HG02870 (cell line): ENCODE measurements at regions not wholly inside any gene's neighbourhood (a gene's known extent, or its start where the extent isn't known, plus 50 kb on each side); places are given as distances from the start of the nearest gene placed in this dataset.

ENCODE experiments used
- ATAC-seq: cut with Tn5 transposase; IDR thresholded peaks from one replicate; pipeline ENCODE4 v1.9.1; 2021; ENCODE audit warnings: mild to moderate bottlenecking, moderate library complexity; ENCODE audit not compliant: unreplicated experiment

DNA sequence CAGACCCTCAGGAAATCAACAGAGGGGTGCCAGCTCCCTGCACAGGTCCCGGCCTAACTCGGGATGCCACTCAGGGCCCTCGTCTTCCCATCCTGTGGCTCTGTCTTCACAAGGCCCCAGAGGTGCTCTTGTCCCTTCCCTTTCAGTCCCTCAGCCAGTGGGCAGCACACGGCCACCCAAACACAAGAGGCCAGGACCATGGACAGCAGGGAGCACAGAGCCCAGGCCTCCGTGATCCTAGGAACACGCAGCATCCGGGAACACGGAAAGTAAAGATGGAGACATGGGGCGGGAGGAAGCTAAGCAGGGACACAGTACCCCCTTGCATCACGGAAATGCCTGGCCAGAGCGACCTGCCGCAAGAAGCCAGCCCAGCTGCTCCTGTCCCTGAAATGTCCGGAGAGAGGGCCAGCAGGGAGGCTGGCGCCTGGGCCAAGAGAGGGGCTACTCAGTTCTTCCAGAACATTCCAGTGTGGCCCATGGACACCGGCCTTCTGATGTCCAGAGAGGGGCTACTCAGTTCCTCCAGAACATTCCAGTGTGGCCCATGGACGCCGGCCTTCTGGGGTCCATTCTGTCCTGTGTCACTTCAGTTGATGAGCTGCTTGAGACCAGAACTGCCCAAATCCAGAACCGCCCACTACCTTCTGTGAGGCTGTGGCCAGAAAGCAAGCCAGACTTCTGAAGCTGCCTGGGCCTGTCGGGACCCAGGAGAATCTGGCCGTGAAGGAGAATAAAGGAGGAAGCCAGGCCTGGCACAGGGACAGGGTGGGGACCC lies 274.0 kb downstream of the BRD1 start:
- ATAC-seq = no peak

DNA sequence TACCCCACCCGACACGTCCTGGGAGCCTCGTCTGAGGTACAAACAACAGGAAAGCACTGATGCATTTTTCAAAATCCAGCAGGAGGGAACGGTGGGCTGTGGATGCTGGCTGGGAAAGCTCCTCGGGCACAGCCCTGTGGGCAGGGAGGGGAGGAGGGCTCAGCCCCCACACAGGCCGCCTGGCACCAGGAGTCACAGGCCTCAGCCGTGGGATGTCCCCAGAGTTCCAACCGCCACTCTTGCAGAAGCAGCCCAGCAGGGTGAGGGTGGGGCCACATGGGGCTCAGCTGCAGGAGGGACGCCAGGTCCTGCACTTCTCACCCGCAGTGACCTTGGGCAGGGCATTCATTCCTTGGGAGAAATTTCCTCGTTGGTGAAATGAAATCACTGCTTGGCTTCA lies 274.6 kb downstream of the BRD1 start:
- no peak for ATAC-seq

DNA sequence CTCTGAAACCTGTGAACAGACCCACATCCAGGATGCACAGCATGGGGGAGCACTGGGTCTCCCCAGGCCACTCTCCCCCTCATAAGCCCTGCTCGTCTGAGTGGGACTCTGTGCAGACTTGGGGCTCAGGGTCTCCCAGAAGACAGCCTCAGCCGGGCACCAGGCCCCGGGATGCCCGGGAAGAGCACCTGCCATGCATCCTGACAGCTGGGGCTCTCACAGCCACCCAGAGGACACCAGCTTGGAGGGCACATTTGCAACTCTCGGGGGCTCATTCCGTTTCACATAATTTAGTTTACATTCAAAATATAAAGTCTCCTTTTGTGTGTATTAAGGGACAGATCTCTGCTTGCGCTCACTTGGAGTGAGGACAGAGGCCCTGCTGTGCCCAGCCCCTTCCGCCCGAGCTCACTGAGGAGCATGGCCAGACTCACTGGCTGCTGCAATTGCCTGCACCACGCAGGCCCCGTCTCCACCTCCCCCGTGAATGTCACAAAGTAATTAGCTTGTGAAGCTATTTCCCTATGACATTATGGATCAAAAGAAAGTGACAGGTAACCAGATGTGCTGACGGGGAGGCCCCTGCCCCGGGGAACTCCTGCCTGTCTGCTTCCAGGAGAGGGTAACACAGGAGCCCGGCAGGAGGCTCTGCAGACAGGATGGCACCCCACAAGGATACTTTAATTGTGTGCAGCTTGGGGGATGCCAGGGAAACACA lies 275.6 kb downstream of the BRD1 start:
- no peak for ATAC-seq

DNA sequence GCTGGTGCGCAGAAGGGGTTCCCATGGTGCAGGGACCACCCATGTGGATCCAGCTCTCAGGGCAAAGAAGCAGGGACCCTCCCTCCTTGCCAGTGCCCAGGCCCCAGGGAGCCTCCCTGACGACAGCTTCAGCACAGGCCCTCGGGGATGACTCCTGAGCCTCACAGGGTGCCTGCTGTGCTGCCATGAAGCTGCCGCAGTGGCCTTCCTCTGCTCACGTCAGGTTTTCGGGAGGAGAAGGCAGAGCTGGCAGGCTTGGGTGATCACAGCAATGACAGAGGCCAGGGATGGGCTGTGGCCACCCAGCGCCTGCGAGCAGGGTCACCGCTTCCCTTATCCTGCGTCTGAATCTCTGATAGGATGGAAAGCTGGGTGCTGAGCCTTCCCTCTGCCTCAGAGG lies 276.2 kb downstream of the BRD1 start:
- ATAC-seq = no peak

DNA sequence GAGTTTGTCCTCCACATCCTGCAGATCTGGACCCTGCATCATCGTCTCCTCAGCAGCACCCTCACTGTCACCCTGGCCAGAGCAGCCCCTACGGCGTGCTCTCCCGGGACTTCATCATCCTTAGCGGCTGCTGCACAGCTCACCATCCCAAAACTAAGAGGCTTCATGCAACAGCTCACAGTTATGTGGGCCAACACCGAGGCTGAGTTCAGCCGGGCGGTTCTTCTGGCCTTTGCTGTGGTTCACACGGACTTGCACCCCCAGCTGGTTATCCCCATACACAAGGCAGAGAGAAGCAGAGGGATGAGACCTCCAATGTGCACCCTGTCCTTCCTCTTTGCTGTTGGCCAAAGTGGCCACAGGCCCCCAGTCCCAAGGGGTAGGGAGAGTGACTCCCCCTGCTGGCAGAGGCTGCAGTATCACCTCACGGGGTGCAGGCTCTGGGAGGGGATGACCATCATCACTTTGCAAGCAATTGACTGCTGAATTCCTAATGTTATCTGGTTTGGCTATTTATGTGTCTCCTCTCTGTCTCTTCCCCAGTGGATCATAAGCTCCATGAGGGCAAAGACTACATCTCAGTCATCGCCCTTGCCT lies 276.8 kb downstream of the BRD1 start:
- ATAC-seq = no peak

DNA sequence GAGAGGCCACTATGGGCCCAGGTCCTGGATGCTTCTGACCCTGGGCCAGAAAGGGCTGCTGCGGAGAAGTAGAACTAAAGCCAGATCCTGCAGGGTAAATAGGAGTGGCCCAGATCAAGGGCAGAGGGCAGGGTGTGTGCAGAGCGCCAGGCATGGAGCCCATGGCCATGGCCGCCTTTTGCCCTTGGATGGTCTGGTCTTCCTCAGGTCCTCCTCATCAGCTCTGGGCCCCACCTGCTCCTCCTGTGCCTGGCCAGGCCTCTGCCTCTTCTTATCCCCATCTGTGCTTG lies 277.6 kb downstream of the BRD1 start:
- ATAC-seq = no peak

DNA sequence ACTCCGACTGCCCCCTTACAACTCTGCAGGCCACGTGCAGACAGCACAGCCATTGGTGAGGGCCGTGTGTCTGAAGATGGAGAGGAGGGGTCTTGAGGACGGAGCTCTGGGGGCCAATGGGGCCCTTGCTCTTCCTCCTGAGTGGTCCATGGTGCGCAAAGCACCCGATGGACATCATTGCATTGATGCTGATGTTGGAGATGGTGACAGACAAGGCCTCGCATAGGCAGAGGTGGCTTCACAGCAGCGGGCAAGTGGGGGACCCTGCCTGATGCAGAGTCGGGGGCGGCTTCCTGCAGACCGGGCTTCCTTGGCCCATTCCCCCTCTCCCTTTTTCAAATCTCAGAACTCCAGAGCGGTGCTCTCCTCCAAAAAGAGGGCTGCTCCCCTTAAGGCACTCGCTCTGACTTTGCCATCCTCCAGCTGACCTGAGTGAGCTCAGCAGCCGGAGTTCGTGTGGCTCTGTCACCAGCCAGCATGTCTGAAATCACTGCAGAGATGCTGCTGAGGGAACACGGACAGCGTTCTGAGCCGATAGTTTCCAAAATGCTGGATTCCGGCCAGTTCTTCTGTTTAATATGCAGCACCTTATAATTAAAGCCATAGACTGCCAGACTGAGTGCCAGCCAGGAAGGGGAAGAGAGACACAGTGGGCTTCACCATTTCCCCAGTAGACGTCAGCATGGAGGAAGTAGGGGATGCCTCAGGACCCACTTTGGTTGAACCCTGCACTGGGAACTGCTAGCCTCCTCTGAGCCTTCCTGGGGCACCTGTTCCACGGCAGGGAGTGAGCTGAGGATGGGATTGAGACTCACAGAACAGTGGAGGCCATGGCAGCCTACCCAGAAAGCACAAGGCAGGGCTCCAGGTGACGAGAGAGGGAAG lies 278.2 kb downstream of the BRD1 start:
- no peak for ATAC-seq

DNA sequence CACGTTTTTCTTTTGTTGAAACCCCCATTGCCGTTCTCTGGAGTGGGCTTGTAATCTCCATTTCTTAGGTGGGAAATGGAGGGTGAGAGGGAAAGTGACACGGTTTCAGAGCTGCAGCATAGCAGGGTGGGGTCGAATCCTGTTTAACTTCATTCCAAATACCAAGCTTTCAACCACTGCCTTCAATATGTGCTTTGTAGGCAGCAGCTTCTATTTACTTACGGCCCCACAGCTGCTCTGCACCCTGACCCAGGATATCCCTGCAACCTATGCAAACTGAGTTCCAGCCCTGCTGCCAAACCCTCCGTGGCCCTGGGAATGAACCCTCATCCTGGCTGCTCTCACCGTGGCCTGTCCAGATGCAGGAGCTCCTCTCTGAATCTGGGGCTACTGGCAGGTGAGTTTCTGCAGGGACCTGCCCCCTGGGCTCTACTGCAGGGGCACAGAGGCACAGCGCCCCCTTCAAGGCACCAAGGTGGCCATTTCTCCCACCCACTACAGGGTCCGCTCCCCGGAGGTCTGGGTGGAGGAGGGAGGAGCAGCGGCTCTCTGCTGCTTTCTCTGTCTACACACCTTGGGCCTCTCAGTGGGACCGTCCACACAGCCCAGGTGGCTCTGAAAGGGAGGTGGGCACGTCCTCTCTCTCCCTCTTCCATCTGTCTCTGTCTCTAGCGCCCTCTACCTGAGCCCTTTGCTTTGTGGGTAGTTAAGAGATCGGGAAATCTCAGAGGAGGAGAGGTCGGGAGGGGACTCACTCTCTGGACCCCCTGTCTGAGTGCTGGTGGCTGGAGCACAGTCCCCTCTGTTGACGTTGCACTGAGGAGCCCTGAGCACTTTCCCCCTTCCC lies 279.1 kb downstream of the BRD1 start:
- ATAC-seq = no peak

DNA sequence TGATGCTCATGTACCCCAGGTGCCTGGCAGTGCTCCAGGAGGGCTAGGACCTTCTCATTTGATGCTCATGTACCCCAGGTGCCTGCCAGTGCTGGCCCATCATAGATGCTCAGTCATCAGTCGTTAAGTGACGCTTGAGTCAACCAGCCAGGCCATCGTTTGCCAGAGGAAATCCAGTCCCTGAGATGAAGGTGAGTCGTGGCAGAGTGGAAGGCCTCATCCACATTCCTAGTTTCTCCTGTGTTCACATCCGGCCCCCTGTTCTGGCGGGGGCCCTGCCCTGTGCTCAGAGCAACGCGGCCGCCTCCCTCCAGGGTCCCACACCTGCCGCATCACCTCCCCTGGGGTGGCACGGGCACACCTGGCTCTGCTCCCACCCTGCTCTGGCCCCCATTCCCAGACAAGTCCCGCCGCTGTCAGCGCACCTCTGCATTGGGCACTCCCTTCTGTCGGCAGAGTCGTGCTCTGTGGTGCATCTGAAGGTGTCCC lies 279.9 kb downstream of the BRD1 start:
- no peak for ATAC-seq

DNA sequence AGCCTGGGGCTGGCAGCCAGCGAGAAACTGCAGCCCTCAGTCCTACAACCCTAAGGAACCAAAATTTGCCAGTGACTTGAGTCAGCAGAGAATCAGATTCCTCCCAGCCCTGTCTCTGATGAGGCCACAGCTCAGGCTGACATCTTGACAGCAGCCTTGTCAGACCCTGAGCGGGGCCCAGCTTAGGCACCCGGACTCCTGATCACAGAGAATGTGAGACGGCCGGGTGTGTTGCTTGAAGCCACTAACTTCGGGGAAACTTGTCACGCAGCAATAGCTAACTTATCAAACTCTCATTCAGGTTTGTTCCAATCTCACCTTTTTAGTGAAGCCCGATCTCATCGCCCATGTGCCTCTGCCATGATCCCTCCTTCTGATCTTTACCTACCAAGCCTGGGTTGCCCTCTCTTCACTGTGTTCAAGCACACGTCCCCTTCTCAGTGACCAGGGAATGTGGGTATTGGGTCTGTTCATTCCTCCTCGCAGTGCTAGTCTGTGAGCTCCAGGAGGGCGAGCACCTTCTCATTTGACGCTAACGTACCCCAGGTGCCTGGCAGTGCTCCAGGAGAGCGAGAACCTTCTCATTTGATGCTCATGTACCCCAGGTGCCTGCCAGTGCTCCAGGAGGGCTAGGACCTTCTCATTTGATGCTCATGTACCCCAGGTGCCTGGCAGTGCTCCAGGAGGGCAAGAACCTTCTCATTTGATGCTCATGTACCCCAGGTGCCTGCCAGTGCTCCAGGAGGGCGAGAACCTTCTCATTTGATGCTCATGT lies 280.7 kb downstream of the BRD1 start:
- no peak for ATAC-seq

DNA sequence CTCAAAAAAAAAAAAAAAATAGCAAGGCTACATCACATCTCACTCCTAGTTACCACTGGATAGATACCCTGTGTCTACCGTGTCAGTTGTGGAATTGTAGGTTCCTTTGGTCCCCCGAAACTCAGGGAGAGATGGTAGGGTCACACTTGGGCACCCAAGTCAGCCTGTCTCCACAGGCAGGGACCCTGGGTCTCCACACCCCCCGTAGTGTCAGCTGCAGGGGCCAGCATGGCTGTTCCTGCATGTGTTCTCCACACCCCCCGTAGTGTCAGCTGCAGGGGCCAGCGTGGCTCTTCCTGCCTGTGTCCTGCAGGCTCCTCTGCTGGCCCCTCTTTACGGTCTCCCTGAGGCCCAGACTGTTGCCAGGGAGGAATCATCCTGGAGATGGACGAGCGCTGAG lies 282.1 kb downstream of the BRD1 start:
- ATAC-seq = no peak

DNA sequence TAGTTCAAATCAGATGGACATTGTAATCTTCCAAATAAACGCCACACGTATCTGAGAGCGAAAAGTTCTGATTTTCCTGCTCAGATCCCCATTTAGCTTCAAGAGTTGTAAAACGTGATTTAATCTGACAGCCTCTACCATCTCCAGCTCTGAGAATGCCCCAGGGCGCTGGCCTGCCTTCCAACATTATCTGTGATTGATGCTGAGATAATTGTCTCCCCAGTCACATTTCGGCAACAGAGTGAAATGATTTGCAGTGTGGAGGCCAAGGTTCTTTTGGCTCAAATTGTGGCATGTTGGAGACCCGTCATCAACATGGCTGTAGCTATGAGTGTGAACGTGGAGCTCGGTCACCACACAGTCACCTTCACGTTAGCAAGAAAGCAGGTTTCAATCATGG lies 283.4 kb downstream of the BRD1 start:
- ATAC-seq = no peak

DNA sequence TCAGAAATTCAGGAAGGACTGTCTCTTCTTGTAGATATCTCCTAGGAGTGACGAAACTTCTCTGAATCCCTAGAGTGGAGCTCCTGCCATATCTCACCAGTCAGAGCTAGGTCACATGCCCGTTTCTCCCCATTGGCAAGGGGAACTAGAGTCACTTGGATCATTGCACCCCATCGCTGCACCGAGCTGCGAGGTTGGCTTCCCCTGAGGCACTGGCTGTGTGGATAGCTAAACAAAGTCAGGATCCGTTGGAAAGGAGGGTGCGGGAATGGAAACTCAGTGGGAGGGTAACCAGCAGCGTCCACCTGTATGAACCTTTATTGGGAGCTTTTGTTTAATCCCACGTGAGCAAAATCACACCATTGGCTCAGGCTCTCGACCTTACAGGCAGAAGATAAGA lies 283.8 kb downstream of the BRD1 start:
- no peak for ATAC-seq

DNA sequence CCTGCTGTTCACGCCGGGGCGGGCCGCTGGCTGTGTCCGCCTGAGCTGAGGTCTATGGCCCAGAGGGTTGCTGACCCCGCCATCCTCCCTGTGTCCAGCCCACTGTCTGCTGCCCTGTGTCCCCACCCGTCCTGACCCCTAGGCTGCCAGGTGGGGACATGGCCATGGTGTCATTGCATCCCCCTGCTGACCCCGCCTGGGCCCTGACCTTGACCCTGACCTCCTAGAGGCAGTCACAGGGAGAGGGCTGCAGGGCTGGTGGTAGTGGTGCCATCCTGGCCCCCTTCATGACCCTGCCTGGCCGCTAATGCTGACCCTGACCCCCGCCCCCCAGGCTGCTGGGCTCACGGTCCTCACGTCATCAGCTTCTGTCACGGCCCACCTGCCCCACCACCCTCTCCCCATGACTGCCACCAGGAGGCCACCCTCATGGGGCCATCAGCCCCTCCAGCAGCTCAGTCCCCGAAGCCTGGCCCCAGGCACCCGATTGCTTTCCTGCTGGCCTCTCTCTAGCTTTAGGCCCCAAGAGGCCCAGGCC lies 285.9 kb downstream of the BRD1 start:
- ATAC-seq = no peak

DNA sequence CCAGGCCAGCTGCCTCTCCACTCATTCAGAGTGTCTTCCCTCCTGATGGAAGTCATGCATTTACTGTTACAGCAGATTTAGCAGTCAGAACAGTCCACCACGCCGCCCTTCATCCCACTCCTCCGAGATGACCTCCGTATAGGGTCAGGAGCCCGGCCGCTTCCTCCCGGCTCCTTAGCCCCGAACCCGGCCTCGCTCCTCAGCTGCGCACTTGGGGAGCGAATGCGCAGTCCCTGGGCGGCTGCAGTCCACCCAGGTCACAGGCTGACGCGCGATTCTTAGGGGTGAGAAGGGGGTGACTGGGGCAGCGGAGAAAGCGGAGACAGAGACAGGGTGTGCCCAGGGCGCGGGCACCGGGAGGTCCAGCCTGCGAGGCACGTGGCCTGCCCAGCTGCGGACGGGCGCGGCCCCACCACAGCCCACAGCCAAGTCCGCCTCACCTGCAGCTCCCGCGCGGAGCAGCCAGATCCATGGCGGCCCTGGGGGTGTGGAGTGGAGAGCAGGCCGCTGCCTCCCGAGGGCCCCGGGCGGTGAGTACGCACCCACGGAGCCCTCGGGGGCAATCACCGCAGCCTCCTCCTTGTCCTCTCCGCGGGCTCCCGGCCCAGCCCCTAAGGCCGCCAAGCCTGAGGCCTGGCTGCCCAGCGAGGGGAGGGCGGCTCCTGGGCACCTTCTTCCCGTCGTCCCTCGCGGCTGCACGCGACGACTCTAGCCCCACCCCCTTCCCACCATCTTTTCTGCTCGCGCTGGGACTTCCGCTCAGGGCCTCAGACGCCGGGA lies 286.6 kb downstream of the BRD1 start:
- ATAC-seq = no peak

DNA sequence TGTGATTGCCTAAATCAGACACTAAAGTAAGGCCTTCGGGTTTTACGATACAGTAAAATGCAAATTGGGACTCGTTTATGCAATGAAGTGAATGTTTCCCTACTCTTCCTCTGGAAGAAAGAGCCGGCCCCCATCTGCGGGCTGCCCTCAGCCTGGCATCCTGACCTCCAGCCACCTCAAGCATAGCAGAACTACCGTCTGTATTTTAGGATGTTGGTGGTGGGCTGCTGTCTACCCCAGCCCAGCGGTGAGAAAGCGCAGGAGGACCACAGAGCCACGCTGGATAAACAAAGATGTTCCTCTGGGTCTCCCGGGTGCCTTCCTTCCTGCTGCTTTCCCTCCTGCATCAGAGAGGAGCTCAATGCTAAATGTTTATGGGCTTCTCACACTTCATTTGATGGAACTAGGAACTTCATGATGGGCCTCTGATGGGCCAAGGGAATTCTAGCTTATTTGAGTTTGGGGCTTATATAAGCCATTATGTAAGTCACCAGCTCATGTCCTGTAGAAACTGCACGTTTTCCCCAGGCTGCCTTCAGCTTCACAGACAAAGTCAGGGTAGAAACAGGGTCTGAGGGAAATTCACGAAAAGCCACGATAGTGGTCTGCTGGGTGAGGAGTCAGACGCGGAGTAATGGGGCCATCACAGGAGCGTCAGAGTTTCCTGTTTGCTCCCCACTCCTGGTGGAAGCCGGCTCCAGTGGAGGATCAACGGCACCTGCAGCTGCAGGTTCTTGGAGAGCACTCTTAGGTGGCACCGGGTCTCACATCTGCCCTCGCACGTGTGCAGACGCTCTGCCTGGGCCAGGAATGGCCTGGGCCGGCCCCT lies 287.4 kb downstream of the BRD1 start:
- ATAC-seq = no peak

DNA sequence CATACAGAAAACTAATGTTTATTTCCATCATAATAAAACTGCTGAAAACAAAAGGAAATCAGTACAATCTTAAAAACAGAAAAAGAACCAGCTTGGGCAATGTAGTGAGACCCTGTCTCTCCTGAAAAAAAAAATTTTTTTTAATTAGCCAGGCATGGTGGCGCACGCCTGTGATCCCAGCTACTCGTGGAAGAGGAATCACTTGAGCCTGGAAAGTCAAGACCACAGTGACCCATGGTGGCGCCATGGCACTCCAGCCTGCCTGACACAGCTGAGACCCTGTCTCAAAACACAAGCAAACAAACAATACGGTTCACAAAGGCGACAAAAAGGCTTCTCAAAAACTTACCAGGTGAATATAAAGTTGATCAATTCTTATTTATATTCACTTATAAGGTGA lies 289.7 kb downstream of the BRD1 start:
- no peak for ATAC-seq
